NCI-H748 (cell line): ENCODE measurements at regions not wholly inside any gene's neighbourhood (a gene's known extent, or its start where the extent isn't known, plus 50 kb on each side); places are given as distances from the start of the nearest gene placed in this dataset.
A peak's percentile ranks its signal among the peaks of the same experiment; 100 is the strongest.
"Not testable (repeated sequence)": the region's sequence is repeated elsewhere in the genome, so short reads cannot be mapped to it uniquely, and the experiment has no call there.

Experiments used
- DNase-seq: peaks from one replicate; lab custom pipeline; 2025; ENCODE audit not compliant: unreplicated experiment; lab: John Stamatoyannopoulos, UW

DNA sequence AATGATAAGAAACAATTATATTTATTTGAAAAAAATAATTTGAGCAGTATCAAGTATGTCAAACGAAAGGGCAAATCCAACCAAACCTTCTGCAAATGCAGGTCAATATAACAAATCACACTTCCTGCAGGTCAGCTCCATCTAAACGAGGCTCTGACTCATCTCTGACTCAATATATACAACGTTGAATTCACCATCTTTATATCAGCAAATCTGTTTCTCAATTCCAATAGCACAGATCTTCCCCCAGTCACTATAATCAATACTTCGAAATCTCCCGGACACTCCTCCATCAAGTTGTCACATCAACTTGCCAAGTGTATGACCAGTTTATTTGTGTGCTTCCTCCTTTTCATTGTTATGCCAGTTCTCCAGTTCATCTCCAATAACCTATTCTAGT is 388.9 kb downstream of the ZEB2 start:
- DNase-seq, result no peak

GRCh38 chr2:144130551-144130950 is 389.4 kb downstream of the ZEB2 start:
- DNase-seq, result no peak

DNA sequence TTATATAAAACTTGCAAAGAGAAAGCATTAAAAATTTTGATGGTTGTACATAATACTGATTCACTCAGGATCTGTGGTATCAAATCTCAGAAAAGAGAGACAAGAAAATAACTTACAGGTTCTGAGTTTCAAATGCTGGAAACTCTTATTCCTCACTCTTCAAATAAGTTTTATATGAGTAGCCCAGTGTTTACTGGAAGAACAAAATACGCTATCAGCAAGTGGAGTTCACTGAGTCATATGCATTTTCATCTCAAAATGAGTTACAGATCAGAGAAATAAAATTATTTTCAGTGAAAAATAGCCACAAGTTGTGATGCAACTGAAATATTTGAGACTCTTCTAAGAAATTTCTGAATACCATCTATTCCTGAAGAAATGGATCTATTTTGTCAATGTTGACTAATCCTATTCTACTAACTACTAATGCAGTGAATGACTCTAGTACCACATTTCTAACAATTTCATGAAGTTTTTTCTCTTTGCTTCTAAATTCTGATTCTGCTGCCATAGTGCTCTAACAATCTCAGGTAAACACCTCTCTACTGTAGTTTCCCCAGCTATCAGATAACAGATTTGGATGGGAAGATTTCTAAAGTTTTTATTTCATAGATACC is 391.7 kb downstream of the ZEB2 start:
- DNase-seq, result no peak

DNA sequence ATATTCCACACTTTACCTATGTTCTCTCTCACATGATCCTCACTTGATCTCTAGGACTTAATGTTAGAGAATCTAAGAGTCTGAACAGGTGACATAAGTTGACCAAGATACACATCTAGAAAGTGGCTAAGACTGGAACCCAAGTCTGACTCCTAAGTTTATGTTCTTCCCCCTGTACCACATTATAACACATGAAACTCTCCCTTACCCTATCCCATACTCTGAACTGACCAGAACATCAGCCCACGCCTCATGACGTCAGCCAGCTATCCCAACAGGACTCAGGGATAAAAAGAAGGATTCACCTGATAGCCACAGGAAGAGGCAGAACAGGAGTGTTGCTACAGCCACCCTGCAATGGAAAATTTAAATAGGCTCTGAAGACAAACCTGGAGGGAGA is 392.2 kb downstream of the ZEB2 start:
- DNase-seq, result no peak

DNA sequence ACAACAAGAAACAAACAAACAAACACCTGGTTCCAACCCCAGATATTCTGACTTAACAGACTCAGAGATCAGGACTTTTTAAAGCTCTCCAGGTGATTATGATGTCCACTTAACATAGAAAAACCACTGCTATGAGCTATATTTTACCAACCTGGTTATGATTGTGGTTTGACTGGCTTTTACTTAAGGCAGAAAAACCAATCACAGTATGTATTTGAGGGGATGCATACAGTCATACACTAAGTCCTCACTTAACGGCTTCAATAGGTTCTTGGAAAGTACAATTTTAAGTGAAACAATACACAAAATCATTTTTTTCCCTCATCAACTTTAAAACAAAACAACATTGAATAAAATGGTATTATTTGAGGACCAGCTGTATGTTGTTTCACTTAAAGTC is 393.6 kb downstream of the ZEB2 start:
- no peak for DNase-seq

DNA sequence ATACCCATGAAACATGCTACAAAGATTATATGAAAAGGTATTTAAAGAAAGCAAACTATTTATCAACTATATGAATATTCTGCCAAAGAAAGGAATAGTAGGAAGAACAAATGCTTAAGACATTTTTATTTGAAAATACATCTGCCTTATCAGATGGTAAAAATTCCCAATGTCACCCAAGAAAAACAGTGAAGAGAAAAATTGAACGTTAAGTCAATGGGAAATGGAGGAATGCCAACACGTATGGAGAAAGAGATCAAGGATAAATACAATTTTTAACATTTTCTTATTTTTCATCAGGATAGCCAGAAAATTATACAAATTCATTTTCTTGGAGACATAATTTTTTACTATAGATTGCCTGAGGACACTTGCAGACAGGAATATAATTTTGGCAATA is 394.2 kb downstream of the ZEB2 start:
- DNase-seq, result no peak

DNA sequence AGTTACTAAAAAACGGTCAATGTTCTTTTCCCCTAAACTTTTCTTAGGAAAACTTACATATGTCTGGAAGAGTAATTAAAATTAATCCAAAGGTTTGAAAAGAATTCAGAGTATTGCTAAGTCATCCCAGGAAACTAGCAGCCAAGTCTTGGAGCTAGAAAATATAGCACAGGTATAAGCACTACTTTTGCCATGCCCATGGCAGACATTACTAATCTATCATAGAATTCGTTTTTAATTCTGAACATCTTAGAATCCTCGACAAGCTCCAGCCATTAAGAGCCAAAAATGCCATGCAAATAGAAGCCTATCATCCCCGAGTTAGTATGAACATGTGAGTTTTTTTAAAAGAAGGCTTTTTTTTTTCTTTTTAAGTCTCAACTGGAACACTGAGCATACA is 395.0 kb downstream of the ZEB2 start:
- DNase-seq, result no peak

GRCh38 chr2:144120487-144120886 is 399.4 kb downstream of the ZEB2 start:
- no peak for DNase-seq

DNA sequence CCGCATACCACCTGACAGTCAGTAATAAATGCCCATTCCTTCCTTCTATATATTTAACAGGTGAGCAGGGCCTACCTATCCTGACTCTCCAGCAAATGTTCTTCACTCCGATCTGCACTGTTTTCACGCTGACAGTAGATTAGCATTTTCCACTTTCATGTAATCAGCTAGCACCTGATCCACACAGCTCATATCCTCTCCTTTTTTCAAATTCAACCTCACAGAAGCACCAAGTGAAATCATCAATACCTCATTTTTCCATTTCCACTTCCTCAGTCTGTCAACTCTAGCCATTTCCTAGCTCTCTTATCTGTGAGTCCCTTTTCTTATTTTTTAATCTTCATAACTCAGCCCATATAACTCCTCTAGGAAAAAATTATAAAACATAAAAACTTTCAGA is 402.8 kb downstream of the ZEB2 start:
- no peak for DNase-seq

DNA sequence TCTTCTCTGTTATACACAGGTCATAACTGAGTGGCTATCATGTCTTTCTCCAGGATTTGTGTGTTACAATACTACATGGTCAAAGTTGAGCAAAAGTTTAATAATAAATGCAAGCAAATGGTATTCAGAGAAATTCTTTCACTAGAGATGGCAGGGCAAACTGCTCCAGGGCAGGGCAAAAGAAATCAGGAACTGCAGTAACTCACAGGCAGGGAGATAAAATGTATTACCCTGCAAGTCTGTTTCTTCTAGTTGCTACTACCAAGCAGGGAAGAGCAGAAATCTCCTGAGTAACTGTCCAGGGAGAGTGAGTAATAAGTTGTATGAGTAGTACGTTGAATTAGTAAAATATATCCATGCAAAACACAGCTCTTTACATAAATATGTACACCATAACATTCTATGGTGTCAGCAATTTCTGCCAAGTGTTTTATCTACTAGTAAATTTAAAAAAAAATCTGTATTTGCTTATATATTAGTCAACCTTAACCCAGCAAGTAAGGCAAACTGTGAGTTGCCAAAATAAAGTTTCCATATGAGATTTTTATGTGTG is 404.1 kb downstream of the ZEB2 start:
- no peak for DNase-seq

GRCh38 chr2:144114760-144115159 is 405.2 kb downstream of the ZEB2 start:
- no peak for DNase-seq

- DNase-seq, result no peak
Observed at GRCh38 chr2:144111437-144111836, 408.5 kb downstream of the ZEB2 start.

- not testable (repeated sequence) for DNase-seq
Observed at GRCh38 chr2:144106104-144106503, 413.8 kb downstream of the ZEB2 start.

DNA sequence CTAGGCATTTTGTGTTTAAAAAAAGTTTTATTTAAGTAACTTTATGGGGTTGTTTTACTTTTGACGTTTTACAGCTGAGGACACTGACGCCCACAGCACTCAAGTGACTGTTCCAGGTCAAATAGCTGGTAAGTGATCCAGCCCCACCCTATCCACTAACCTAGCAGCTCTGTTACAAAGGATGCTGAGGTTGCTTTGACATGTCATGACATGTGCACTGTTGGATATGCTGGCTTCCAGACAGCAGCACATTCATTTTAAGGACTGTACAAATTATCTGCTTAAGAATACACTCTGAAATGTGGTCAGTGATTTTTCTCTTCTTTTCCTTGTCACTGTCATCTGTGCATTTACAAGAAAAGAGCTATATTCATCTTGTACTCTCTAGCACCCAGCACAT is 417.5 kb downstream of the ZEB2 start:
- DNase-seq, result peak; percentile 27

DNA sequence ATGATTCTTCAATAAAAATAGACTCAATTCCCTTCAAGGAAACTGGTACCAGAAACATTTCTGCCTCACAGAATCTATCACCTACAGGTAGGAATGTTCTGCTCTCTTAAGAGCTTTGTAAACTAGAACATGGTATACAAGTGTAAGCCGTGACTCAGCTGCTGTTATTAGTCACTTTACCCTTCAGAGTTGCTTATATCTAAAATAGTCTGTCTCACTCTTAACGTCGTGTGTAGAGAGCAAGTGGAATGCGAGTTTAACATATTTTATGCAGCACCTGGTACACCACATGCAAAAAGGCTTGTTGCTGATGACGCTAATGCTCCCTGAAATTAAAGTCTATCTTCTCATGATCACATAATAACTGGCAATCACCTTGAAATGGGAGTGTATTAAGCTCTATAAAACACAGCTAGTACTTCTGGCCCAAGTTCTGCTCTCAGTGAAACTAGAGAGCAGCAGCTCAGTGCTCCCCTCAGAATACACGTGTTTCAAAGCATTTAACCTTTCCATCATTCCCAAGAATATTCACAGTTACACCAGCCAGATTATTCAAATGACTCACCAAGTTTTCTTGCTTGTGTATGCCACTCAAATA is 420.0 kb downstream of the ZEB2 start:
- DNase-seq, result no peak

DNA sequence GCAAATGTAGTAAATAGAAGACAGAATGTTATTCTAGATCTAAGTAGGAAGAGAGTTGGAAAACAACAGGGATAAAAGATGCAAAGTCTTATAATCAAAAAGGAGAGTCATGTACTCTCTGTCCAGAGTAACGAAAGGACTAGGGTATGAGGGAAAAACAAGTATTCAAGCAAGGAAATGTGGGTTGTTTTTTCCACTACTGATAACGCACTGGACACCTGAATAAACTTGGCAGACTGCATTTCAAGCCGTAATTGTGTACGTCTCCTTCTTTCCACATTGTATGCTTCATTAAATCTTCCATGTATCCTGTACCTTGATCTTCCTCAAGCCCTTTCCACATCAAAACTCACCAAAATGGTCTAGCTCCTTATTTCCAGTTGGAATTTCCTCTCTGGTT is 420.6 kb downstream of the ZEB2 start:
- DNase-seq, result no peak

- DNase-seq, result no peak
Observed at GRCh38 chr2:144097440-144098225, 422.3 kb downstream of the ZEB2 start.

DNA sequence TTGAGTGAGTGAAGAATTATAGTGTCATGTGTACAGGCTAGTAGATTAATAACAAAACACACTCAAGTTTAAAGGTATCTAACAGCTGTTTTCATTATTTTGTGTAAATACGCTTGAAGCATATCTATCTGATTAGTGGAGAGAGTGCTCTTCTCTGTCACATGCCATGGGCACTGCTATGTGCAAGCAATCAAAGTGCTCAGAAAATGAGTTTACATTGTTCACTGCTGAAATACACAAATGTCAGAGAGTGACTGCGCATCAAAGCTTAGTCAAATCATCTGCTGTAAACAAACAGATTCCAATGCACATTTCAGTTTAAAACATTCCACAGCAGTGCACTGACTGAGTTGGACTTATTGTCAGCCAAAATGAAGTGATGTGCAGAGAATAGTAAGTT is 423.4 kb downstream of the ZEB2 start:
- peak; percentile 29 for DNase-seq

DNA sequence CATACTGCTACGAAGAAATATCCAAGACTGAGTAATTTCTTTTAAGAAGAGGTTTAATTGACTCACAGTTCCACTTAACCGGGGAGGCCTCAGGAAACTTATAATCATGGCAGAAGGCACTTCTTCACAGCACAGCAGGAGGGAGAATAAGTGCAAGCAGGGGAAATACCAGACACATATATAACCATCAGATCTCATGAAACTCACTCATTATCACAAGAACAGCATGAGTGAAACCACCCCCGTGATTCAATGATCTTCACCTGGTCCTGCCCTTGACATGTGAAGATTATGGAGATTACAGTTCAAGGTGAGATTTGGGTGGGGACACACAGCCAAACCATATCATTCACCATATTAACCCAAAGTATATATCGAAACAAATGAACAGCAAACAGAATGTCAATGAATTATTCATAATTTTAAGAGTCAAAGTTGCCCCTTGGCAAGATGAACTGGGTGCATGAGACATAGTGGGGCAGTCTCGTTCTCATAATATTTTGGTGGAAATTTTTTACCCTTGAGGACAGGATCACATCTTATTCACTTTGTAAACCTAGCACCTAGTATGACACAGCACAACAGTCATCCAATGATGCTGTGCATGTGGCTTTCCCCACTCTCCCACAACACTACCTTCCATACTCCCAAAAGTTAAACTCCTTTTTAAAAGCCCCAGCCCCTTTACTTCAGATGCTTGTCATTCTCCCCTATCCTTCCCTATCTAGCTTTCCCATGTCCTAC is 425.3 kb downstream of the ZEB2 start:
- DNase-seq, result no peak

DNA sequence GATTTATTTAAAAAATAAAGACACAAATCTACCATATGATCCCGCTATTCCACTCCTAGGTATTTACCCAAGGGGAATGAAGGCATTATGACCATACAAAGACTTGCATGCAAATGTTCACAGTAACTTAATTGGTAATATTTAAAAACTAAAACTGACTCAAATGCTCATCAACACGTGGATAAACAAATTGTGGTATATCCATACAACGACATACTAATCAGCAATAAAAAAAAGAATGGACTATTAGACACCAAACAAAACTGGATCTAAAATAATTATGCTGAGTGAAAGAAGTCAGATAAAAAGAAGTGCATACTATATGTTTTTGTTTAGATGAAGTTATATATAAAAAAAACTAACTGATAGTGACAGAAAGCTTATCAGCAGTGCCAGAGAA is 428.3 kb downstream of the ZEB2 start:
- DNase-seq, result no peak

DNA sequence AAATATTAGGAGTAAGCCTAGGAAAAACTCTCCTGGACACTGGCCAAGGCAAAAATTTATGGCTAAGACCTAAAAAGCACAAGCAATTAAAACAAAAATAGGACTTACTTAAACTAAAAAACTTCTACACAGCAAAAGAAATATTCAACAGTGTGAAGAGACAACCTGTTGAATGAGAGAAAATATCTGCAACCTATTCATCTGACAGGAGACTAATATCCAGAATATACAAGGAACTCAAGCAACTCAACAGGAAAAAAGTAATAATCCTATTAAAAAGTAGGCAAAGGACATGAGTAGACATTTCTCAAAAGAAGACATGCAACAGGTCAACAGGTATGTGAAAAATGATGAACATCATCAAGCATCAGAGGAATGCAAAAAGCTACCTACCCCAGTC is 431.1 kb downstream of the ZEB2 start:
- no peak for DNase-seq

DNA sequence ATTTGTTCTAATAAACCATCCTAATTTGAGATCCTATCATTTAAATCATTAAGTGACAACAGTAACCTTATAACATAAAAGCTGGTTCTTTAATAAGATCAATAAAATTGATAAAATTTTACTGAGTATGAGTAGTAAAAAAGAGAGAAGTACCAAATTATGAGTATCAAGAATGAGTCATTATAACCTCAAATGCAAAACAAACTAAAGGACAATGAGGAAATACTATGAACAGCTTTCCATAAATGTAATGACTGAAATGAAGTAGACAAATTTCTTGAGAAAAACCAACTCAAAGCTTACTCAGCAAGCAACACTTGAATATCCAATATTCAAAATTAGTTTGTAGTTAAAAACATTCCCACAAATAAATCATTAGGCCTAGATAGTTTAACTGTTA is 433.0 kb downstream of the ZEB2 start:
- DNase-seq, result no peak
